NCI-H1105 (cell line): ENCODE measurements at regions not wholly inside any gene's neighbourhood (a gene's known extent, or its start where the extent isn't known, plus 50 kb on each side); places are given as distances from the start of the nearest gene placed in this dataset.
"Not testable (repeated sequence)": the region's sequence is repeated elsewhere in the genome, so short reads cannot be mapped to it uniquely, and the experiment has no call there.

Experiments
- DNase-seq: peaks from one replicate; lab custom pipeline; 2025; lab: John Stamatoyannopoulos, UW

DNA sequence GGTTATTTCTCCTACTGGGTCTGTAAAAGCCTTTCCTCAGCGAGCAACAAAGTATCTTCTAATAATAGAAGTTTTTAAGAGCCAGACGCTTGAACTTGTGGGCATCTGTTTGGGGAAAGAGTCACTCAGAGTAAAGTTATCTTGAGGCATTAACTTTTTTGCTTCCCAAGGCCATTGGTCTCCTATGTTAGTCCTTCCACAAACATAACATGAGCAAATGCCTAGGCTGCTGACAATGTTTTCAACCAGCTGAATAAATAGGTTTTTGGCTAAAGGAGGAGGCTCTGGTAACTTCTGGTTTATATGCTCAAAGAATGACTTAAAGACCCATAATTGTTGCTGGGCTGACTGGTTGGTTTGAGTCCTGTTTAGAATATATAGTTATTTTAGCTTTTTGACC is 213.5 kb upstream of the SYNCRIP start:
- DNase-seq, result no peak

DNA sequence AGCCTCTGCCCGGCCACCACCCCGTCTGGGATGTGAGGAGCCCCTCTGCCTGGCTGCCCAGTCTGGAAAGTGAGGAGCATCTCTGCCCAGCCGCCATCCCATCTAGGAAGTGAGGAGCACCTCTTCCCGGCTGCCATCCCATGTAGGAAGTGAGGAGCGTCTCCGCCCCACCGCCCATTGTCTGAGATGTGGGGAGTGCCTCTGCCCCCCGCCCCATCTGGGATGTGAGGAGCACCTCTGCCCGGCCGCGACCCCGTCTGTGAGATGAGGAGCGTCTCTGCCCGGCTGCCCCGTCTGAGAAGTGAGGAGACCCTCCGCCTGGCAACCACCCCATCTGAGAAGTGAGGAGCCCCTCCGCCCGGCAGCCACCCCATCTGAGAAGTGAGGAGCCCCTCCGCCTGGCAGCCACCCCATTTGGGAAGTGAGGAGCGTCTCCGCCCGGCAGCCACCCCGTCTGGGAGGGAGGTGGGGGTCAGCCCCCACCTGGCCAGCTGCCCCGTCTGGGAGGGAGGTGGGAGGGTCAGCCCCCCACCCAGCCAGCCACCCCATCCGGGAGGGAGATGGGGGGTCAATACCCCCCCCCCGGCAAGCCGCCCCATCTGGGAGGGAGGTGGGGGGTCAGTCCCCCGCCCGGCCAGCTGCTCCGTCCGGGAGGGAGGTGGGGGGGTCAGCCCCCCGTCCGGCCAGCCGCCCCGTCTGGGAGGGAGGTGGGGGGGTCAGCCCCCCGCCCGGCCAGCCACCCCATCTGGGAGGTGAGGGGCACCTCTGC is 195.8 kb upstream of the SYNCRIP start:
- not testable (repeated sequence) for DNase-seq

DNA sequence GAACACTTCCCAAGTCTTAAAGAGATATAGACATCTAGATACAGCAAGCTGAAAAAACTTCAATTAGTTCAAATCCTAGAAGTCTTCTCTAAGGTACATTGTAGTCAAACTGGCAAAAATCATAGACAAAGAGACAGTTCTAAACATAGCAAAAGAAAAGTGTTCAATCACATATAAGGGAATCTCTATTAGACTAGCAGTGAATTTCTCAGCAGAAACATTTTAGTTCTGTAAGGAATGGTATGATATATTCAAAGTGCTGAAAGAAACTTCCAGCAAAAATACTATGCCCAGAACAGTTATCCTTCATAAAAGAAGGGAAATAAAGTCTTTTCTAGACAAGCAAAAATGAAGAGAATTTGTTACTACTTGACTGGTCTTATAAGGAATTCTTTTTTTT is 186.3 kb upstream of the SYNCRIP start:
- DNase-seq, result no peak

DNA sequence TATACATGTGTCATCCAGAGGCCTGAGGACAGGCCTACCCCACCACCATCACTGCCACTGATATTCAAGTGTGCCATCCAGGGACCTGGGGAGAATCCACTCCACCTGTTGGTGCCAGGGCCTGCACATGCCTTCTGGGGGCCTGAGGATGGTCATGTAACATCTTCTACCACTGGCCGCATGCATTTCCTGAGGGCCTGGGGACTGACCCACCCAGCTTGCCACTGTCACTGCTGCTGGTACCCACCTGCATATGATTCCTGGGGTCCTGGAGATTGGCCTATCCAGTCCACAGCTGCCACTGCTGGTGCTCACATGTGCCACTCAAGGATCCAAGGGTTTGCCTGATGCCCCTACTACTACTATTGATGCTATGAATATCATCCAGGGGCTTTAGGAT is 184.3 kb upstream of the SYNCRIP start:
- DNase-seq, result no peak

DNA sequence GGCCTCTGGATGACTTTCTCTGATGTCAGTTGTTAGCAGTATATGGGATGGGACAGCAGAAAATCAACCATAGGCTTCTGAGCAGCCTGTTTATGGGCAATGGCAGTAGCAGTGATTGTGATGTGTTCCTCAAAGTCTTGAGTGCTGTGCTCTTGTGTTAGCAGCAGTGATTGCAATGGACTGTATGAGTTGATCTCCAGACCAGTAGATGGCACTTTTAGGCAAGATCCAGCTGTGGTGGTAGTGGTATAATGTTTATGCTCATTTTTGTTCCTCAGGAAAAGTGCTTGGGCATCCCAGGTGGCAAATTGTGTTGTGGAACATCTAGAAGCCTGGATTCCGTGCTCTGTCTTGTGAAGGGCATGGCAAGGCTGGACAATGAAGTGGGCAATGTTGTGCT is 181.6 kb upstream of the SYNCRIP start:
- DNase-seq, result no peak

DNA sequence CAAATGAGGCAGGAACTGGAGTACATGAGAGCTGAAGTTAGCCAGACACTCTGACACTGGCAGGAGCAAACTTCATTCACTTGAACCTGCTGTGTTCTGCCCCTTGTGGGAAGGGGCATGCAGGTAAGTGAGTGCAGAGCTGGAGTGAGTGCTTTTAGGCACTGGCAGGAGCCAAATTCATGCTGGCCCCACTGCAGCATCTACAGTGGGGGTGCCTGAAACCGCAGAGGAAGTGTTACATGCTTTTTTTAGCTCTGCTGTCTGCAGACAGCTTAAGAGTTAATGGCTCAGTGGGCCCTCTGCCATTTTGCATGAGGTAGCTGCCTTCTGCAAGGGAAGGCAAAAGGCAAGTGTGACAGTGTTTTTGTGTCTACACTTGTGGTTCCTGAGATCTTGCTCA is 167.9 kb upstream of the SYNCRIP start:
- no peak for DNase-seq

DNA sequence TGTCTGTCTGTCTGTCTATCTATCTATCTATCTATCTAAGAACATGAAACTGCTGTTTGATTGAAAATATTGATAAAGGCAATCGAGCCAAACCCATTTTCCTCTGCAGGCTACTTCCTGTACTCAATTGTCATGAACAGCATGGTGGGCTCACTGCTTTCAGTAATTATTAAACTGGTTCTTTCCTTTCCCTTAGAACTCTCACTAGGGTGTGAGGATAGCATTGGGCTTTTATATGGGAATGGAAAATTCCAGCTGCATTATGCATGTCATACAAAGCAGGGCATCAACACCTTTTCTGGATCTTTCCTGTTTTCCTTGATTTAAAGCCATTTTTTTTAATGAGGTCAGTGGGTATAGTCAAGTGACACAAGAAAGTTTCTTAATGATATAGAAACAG is 161.0 kb upstream of the SYNCRIP start:
- DNase-seq, result no peak

DNA sequence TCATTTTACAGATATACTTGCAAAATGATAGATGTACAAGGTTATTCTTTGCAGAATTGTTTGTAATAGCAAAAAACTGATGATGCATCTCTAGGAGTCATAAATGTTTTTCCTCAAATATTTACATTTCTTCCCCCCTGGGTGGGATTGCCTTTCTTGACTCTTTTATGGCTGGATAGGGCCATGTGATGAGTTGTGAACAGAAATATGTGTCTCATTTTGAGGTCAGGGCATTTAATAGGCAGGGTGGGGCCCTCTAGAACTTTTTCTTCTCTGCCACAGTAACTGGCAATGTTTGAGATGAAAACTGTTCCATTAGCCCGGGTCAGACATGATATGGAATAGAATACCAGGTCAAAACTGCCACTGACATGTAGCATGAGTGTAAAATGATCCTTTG is 159.5 kb upstream of the SYNCRIP start:
- DNase-seq, result no peak

DNA sequence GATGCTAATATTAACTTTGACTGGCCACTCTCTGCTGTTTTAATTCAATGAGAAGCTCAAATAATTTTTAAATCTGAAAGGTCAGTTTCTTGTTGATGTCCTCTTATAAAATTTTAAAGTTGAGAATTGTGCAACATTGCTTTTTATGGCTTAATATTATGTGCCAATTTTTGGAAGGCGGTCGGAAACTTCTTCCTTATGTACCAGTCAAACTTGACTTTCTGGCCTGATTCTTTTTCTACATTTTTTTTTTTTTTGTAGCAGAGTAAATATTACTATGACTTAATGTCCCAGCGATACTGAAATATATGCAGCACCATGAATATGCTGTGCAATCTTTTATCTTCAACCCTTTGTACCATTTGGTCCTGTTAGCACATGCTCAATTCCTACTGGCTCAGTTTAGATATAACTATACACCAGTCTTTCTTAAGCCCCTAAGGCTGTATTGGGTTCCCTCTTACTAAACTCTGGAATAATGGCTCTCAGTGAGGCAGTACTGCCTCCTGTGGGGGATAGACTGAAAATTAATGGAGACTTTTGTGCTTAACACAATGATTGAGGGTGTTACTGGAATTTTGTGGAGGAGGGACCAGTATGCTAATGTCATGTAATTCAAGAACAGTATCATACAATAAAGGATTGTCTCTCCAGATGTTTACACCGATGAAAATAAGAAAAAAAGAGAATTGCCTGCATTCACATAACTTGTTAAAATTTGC is 156.4 kb upstream of the SYNCRIP start:
- DNase-seq, result no peak

DNA sequence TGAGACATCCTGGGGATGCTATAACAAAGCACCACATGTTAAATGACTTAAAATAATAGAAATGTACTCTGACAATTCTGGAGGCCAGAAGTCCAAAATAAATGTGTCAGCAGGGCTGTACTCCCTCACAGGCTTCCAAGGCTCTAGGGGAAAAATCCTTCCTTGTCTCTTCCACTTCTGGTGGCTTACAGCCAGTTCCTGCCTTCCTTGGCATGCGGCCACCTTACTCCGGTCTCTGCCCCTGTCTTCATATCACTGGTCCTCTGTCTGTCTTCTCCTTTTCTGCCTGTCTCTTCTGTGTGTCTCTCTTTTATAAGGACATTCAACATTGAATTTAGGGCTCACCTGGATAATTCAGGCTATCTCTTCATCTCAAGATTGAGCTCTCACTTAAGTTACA is 155.3 kb upstream of the SYNCRIP start:
- no peak for DNase-seq

DNA sequence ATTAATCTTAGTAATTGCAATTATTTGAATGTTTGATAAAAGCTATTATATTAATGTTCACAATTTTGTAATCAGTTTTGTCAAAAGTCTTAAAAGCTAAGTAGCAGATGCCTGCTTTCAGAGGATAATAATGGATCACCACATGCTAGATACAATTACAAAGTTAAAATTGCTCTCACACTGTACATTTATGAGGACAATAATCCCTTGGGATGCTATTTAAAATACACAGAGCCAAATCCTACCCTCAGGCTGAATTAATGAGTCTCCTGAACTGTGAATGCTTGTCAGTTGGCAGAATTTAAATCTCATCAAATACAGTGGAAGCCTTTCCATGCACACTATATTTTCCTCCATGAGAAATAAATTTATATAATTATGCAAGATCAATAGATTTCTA is 153.3 kb upstream of the SYNCRIP start:
- no peak for DNase-seq

DNA sequence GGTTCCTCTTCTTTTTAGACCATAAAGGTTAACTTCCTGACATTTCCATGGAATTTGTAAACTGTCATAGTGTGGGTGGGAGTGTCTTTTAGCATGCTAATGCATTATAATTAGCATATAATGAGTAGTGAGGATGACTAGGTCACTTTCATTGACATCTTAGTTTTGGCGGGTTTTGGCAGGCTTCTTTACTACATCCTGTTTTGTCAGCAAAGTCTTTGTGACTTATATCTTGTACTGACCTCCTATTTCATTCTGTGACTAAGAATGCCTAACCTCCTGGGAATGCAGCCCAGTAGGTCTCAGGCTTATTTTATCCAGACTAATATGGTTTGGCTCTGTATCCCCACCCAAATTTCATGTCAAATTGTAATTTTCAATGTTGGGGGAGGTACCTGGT is 149.6 kb upstream of the SYNCRIP start:
- DNase-seq, result no peak

DNA sequence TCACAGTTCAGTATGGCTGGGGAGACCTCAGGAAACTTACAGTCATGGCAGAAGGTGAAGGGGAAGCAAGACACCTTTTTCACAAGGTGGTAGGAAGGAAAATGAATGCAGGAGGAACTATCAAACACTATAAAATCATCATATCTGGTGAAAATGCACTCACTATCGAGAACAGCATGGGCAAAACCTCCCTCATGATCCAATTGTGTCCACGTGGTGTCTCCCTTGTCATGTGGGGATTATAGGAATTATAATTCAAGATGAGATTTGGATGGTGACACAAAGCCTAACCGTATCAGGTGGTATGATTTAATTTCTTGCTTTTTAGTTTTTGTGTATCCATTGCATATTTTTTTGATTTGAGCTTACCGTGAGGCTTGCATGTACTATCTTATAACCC is 133.2 kb upstream of the SYNCRIP start:
- DNase-seq, result no peak

DNA sequence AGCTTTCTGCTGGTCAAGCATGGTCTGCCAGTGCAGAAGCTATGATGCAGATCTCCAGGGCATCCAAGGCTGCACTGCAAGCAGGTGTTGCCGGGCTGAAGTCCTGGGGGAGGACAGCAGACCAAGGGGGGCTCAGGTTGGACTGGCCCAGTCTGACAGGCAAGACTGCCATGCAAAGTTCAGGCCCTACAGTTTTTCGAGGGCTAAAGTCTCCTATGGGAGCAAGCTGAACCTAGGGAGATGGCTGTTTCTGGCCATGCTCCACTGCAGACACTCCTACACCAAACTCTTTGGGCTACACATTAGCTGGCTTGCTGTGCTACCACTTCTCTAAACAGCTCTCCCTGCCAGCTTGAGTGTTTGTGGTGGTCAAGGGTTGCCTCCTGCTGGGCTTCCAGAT is 130.0 kb upstream of the SYNCRIP start:
- DNase-seq, result no peak

DNA sequence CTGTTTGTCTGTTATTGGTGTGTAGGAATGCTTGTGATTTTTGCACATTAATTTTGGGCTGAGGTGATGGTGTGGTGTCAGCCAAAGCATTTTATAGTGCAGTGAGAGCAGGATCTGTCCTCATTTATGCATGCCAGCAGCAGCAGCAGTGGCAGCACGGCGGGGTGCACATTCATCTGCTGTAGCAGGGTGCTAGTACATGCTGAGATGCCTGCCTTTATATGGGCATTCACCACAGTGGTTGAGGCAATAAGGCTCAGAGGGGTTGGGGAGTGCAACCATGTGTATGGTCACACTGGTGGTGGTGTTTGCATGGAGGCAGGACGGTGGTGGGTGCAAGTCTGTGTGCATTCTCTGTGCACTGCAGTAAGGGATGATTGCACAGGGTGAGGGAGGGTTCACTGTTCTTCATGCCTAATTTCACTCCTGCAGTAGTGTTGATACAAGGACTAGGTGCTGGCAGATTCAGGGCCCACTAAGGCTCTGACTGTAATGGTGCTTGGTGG is 129.3 kb upstream of the SYNCRIP start:
- DNase-seq, result no peak

DNA sequence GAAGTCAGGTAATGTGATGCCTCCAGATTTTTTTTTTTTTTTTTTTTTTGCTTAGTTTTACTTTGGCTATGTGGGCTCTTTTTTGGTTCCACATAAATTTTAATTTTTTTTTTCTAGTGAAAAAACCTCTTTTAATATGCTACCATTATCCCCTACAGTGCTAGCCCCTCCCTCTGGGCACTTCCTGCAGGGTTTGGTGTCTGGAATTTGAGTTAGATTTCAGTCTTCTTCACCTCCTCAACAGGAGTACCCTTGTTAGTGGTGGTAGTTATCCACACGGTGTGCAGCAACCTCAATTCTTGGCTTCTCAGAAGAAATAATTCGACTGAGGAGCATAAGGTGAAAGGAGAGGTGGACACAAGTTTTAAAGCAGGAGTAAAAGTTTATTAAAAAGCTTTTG is 128.8 kb upstream of the SYNCRIP start:
- DNase-seq, result no peak

DNA sequence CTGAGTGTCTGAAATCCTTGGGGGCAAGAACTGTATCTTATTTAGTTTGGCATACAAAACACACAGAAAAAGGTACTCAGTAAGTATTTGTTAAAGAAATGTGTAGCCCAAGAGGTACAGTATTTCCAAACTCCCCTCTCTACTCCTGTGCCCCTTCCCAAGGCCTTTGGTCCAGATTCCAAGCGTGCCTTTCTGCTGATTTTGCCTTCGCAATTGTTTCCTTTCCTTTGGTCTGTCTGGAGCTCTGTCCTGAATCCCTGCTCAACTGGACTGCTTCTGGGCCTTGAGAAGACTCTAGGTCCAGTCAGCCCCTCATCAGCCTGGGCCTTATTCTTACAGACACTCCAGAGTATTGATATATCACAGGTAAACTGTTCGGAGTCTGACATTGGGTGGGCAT is 122.2 kb upstream of the SYNCRIP start:
- no peak for DNase-seq

DNA sequence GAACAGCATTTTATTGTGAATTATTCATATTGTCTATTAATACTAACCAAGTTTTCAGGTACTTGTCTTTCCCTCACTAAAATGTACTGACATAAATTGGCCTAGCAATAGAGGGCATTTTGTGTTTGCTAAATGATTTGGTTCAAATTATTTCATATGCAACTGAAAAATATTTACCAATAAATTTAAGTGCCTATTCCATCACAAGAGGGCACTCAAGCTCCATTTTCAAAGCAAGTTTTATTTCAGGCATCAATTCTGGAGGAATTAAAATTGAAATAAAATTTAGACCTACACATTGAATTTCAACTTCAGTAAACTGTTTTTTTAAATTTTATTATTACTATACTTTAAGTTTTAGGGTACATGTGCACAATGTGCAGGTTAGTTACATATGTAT is 114.3 kb upstream of the SYNCRIP start:
- peak; percentile 22 for DNase-seq

DNA sequence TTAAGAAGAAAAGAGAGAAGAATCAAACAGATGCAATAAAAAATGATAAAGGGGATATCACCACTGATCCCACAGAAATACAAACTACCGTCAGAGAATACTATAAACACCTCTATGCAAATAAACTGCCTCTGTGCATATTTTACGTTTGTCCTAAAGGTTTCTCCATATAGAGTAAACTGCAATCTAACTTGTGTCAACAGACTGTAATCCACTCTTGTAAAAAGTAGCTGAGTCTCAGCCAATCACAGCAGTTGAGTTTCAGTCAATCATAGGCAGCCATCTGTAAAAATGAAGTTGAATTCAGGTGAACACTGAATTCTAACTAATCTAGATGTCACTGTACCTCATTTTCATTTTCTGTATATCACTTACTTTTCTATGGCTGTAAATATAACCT is 112.2 kb upstream of the SYNCRIP start:
- no peak for DNase-seq

DNA sequence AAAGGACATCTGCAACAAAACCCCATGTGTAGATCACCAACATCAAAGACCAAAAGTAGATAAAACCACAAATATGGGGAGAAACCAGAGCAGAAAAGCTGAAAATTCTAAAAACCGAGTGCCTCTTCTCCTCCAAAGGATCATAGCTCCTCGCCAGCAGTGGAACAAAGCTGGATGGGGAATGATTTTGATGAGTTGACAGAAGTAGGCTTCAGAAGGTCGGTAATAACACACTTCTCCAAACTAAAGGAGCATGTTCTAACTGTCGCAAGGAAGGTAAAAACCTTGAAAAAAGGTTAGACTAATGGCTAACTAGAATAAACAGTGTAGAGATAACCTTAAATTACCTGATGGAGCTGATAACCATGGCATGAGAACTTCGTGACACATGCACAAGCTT is 109.9 kb upstream of the SYNCRIP start:
- DNase-seq, result no peak

DNA sequence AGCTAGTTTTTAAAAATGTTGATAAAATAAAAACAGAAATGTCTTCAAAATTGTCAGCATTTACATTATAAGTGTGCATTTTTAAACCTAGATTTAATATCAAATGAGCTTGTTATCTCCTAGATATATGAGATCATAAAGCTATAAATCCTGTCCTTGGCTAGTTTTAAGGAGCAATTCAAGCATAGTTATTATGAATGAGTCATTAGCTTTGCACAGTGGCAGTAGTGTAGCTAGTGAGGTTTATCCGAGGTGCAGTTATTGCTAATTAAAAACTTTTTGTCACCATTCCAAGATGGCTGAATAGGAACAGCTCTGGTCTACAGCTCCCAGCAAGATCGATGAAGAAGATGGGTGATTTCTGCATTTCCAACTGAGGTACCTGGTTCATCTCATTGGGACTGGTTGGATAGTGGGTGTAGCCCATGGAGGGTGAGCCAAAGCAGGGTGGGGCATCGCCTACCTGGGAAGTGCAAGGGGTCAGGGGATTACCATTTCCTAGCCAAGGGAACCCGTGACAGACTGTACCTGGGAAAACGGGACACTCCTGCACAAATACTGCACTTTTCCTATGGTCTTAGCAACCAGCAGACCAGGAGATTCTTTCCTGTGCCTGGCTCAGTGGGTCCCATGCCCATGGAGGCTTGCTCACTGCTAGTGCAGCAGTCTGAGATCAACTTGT is 108.8 kb upstream of the SYNCRIP start:
- DNase-seq, result no peak

DNA sequence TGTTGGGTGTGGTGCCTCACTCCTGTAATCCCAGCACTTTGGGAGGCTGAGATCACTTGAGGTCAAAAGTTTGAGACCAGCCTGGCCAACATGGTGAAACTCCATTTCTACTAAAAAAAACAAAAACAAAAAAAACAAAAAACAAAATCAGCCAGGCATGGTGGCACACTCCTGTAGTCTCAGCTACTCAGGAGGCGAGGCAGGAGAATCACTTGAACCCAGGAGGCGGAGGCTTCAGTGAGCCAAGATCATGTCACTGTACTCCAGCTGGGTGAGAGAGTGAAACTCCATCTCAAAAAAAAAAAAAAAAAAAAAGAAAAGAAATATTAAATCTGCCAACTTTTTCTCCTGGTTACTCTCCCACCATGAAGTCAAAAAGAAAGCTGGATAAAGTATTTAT is 107.5 kb upstream of the SYNCRIP start:
- not testable (repeated sequence) for DNase-seq

DNA sequence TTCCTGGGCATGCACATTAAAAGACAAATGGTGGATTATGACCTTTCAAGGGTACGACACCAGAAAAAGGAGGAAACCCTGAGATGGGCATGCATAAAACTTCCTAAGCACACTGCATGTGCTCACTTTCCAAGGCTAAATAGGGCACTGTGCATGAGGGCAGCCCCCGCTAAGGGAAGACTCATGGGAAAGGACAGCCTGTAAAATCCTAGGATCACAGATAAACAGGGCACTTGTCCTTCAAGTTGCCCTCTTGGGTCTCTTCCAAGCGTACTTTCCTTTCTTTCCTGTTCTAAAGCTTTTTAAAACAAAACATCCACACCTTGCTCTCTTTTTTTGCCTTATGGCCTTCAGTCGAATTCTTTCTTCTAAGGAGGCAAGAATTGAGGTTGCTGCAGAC is 106.5 kb upstream of the SYNCRIP start:
- DNase-seq, result no peak
